ENCODE measurements at regions not wholly inside any gene's neighbourhood (a gene's known extent, or its start where the extent isn't known, plus 50 kb on each side); places are given as distances from the start of the nearest gene placed in this dataset.

DNA sequence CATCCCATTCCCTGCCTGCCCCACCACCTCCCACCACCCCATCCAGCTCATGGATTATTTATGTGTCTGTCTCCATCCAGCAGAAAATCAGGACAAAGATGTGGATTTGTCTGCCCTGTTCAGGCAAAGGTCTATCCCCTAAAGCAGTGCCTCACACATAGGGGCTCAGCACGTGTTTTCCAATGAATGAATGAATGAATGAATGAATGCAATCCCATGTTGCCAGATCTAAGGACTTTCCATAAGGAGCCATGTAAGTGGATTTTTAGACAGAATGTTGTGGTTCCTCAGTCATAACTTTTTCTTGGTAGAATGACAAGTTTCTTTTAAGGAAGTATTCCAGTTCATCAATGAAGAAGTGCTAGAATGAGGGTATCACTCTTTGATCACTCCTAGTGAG is 133.7 kb downstream of the RNASET2 start:
- no peak for ATAC-seq
- TF ChIP-seq CSDC2 (CRISPR knock-in tag; IDR thresholded peaks at IDR 0.05), result no peak
- no peak for TF ChIP-seq ESRRG (CRISPR knock-in tag; IDR thresholded peaks at IDR 0.05)
- TF ChIP-seq ZNF8 (CRISPR knock-in tag; IDR thresholded peaks at IDR 0.05), result no peak
- no peak for TF ChIP-seq GLIS3 (CRISPR knock-in tag; IDR thresholded peaks at IDR 0.05)
- TF ChIP-seq ZNF565 (CRISPR knock-in tag; conservative IDR thresholded peaks at IDR 0.05; ENCODE audit: low read depth), result no peak
- TF ChIP-seq OSR1 (CRISPR knock-in tag; IDR thresholded peaks at IDR 0.05), result no peak
- no peak for TF ChIP-seq TCF4 (CRISPR knock-in tag; IDR thresholded peaks at IDR 0.05; ENCODE audit: borderline replicate concordance)
- TF ChIP-seq, protein P1, sequence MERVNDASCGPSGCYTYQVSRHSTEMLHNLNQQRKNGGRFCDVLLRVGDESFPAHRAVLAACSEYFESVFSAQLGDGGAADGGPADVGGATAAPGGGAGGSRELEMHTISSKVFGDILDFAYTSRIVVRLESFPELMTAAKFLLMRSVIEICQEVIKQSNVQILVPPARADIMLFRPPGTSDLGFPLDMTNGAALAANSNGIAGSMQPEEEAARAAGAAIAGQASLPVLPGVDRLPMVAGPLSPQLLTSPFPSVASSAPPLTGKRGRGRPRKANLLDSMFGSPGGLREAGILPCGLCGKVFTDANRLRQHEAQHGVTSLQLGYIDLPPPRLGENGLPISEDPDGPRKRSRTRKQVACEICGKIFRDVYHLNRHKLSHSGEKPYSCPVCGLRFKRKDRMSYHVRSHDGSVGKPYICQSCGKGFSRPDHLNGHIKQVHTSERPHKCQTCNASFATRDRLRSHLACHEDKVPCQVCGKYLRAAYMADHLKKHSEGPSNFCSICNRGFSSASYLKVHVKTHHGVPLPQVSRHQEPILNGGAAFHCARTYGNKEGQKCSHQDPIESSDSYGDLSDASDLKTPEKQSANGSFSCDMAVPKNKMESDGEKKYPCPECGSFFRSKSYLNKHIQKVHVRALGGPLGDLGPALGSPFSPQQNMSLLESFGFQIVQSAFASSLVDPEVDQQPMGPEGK (CRISPR knock-in tag; IDR thresholded peaks at IDR 0.05; ENCODE audit: borderline replicate concordance), result no peak
- no peak for TF ChIP-seq RARB (CRISPR knock-in tag; IDR thresholded peaks at IDR 0.05)
- no peak for TF ChIP-seq ISL1 (CRISPR knock-in tag; IDR thresholded peaks at IDR 0.05)
- TF ChIP-seq, protein P2, sequence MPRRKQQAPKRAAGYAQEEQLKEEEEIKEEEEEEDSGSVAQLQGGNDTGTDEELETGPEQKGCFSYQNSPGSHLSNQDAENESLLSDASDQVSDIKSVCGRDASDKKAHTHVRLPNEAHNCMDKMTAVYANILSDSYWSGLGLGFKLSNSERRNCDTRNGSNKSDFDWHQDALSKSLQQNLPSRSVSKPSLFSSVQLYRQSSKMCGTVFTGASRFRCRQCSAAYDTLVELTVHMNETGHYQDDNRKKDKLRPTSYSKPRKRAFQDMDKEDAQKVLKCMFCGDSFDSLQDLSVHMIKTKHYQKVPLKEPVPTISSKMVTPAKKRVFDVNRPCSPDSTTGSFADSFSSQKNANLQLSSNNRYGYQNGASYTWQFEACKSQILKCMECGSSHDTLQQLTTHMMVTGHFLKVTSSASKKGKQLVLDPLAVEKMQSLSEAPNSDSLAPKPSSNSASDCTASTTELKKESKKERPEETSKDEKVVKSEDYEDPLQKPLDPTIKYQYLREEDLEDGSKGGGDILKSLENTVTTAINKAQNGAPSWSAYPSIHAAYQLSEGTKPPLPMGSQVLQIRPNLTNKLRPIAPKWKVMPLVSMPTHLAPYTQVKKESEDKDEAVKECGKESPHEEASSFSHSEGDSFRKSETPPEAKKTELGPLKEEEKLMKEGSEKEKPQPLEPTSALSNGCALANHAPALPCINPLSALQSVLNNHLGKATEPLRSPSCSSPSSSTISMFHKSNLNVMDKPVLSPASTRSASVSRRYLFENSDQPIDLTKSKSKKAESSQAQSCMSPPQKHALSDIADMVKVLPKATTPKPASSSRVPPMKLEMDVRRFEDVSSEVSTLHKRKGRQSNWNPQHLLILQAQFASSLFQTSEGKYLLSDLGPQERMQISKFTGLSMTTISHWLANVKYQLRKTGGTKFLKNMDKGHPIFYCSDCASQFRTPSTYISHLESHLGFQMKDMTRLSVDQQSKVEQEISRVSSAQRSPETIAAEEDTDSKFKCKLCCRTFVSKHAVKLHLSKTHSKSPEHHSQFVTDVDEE (CRISPR knock-in tag; IDR thresholded peaks at IDR 0.05), result no peak
- no peak for TF ChIP-seq TOX (CRISPR knock-in tag; IDR thresholded peaks at IDR 0.05; ENCODE audit: borderline replicate concordance)
- no peak for TF ChIP-seq ARNTL (CRISPR knock-in tag; IDR thresholded peaks at IDR 0.05; ENCODE audit: borderline replicate concordance, low read depth)

DNA sequence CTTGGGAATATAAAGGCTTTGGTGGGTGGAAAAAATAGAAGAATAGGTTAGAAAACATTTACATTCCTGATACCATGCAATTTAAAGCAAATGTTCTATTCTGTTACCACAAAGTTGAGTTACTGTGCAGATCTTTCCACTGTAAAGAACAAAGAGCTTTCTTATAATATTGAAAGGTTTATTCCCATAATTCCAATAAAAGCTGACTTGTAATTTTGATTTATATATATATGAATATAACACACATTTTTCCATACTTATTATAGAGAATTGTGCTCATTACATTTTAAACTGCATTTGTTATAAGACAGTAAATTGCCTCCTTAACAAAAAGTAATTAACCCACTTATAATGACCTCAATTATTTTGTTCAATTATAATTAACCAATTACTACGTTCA is 135.9 kb downstream of the RNASET2 start:
- TF ChIP-seq ISL1 (CRISPR knock-in tag; IDR thresholded peaks at IDR 0.05), result no peak
- TF ChIP-seq, protein P3, sequence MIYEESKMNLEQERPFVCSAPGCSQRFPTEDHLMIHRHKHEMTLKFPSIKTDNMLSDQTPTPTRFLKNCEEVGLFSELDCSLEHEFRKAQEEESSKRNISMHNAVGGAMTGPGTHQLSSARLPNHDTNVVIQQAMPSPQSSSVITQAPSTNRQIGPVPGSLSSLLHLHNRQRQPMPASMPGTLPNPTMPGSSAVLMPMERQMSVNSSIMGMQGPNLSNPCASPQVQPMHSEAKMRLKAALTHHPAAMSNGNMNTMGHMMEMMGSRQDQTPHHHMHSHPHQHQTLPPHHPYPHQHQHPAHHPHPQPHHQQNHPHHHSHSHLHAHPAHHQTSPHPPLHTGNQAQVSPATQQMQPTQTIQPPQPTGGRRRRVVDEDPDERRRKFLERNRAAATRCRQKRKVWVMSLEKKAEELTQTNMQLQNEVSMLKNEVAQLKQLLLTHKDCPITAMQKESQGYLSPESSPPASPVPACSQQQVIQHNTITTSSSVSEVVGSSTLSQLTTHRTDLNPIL (CRISPR knock-in tag; IDR thresholded peaks at IDR 0.05; ENCODE audit: low read depth), result no peak
- no peak for TF ChIP-seq ESRRG (CRISPR knock-in tag; IDR thresholded peaks at IDR 0.05)
- TF ChIP-seq, protein P1 (CRISPR knock-in tag; IDR thresholded peaks at IDR 0.05; ENCODE audit: borderline replicate concordance), result no peak
- TF ChIP-seq PPARA (CRISPR knock-in tag; IDR thresholded peaks at IDR 0.05; ENCODE audit: borderline replicate concordance), result no peak
- no peak for TF ChIP-seq ZNF565 (CRISPR knock-in tag; conservative IDR thresholded peaks at IDR 0.05; ENCODE audit: low read depth)
- no peak for TF ChIP-seq ZC3H10 (CRISPR knock-in tag; IDR thresholded peaks at IDR 0.05)
- TF ChIP-seq ZFP30 (CRISPR knock-in tag; IDR thresholded peaks at IDR 0.05), result no peak
- TF ChIP-seq ZFP3 (CRISPR knock-in tag; IDR thresholded peaks at IDR 0.05), result no peak
- TF ChIP-seq ARNTL (CRISPR knock-in tag; IDR thresholded peaks at IDR 0.05; ENCODE audit: borderline replicate concordance, low read depth), result no peak
- TF ChIP-seq CSDC2 (CRISPR knock-in tag; IDR thresholded peaks at IDR 0.05), result no peak
- no peak for TF ChIP-seq OSR1 (CRISPR knock-in tag; IDR thresholded peaks at IDR 0.05)
- no peak for TF ChIP-seq SNAI2 (CRISPR knock-in tag; IDR thresholded peaks at IDR 0.05)
- TF ChIP-seq GLIS3 (CRISPR knock-in tag; IDR thresholded peaks at IDR 0.05), result no peak
- TF ChIP-seq ZNF8 (CRISPR knock-in tag; IDR thresholded peaks at IDR 0.05), result no peak
- TF ChIP-seq TCF4 (CRISPR knock-in tag; IDR thresholded peaks at IDR 0.05; ENCODE audit: borderline replicate concordance), result no peak
- TF ChIP-seq, protein P4, sequence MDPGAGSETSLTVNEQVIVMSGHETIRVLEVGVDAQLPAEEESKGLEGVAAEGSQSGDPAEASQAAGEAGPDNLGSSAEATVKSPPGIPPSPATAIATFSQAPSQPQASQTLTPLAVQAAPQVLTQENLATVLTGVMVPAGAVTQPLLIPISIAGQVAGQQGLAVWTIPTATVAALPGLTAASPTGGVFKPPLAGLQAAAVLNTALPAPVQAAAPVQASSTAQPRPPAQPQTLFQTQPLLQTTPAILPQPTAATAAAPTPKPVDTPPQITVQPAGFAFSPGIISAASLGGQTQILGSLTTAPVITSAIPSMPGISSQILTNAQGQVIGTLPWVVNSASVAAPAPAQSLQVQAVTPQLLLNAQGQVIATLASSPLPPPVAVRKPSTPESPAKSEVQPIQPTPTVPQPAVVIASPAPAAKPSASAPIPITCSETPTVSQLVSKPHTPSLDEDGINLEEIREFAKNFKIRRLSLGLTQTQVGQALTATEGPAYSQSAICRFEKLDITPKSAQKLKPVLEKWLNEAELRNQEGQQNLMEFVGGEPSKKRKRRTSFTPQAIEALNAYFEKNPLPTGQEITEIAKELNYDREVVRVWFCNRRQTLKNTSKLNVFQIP (CRISPR knock-in tag; IDR thresholded peaks at IDR 0.05; ENCODE audit: borderline replicate concordance, low read depth), result no peak
- TF ChIP-seq, protein P2 (CRISPR knock-in tag; IDR thresholded peaks at IDR 0.05), result no peak
- TF ChIP-seq, protein P5, sequence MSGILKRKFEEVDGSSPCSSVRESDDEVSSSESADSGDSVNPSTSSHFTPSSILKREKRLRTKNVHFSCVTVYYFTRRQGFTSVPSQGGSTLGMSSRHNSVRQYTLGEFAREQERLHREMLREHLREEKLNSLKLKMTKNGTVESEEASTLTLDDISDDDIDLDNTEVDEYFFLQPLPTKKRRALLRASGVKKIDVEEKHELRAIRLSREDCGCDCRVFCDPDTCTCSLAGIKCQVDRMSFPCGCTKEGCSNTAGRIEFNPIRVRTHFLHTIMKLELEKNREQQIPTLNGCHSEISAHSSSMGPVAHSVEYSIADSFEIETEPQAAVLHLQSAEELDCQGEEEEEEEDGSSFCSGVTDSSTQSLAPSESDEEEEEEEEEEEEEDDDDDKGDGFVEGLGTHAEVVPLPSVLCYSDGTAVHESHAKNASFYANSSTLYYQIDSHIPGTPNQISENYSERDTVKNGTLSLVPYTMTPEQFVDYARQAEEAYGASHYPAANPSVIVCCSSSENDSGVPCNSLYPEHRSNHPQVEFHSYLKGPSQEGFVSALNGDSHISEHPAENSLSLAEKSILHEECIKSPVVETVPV (CRISPR knock-in tag; IDR thresholded peaks at IDR 0.05), result no peak
- no peak for TF ChIP-seq RARB (CRISPR knock-in tag; IDR thresholded peaks at IDR 0.05)
- ATAC-seq, result no peak

Measured in SK-N-SH treated with all-trans-retinoic acid at 6 μM for 48 hours (cell line).